ENCODE measurements at regions not wholly inside any gene's neighbourhood (a gene's known extent, or its start where the extent isn't known, plus 50 kb on each side); places are given as distances from the start of the nearest gene placed in this dataset.

DNA sequence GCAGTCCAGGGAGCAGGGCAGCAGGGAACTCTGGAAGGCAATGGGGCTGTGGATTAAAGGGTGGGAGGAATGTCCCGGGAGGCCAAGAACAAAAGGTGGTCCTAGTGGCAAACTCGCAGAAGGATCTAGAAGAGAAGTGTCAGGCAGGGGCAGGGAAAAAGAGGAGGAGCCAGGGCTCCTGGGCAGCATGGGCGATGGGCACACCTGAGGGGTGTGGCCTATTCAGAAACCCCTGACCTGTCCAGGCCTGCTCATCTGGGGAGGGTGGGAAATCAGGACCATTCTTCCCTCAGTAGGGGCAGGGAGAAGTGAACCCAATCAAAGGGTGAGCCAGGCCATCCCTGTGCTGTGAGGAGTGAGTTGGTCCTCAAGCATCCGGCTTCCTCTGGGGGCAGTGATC lies 108.6 kb downstream of the TRIM29 start:
- Histone ChIP-seq H3K36me3 (ENCODE audit: control insufficient read depth in 2 of 2, extremely low read depth in 1 of 2, insufficient read depth in 2 of 2, low read length in 2 of 2) (no peaks in the 10 kb centered on the region), H3K27me3 (ENCODE audit: control insufficient read depth in 2 of 2, insufficient read depth in 2 of 2, low read length in 2 of 2) (no peaks in the 10 kb centered on the region), H3K79me2 (ENCODE audit: control insufficient read depth, insufficient read depth, low read length) (no peaks in the 10 kb centered on the region), H3K9me1 (replicated peaks; ENCODE audit: control insufficient read depth, extremely low read depth, insufficient read depth, low read length) (no peaks in the 10 kb centered on the region), H3K9ac (replicated peaks; ENCODE audit: extremely low read depth, insufficient read depth, low read length) (no peak overlapping the region), H3K4me2 (ENCODE audit: insufficient read depth, low read length) (no peak overlapping the region), H3K4me1 (ENCODE audit: control insufficient read depth, extremely low read depth, insufficient read depth, low read length) (no peaks in the 10 kb centered on the region), H4K20me1 (replicated peaks; ENCODE audit: control insufficient read depth, extremely low read depth, insufficient read depth, low read length) (no peaks in the 10 kb centered on the region), H3K4me3 (replicated peaks in 1 of 3; ENCODE audit: insufficient read depth in 1 of 3, low read depth in 1 of 3, low read length in 3 of 3) (no peak overlapping the region), H2AFZ (ENCODE audit: low read depth, low read length) (no peak overlapping the region), H3K27ac (ENCODE audit: insufficient read depth, low read depth, low read length) (no peak overlapping the region), H3K9me3 (replicated peaks; ENCODE audit: control insufficient read depth, insufficient read depth, low read length) (no peaks in the 10 kb centered on the region)
- CTCF ChIA-PET, result no interaction called here
- FAIRE-seq, result no peak
- no peak for DNase-seq (ENCODE audit: low read depth, low spot score)
- no TSS peak for BruUV-seq (replicated peaks)
- no peak for TF ChIP-seq EZH2 (IDR thresholded peaks at IDR 0.05; ENCODE audit: borderline replicate concordance, low read depth, low read length, severe bottlenecking)
- no peak for TF ChIP-seq POLR2AphosphoS5 (IDR thresholded peaks at IDR 0.05; ENCODE audit: insufficient read depth, low read depth, low read length)
- TF ChIP-seq, protein P1, sequence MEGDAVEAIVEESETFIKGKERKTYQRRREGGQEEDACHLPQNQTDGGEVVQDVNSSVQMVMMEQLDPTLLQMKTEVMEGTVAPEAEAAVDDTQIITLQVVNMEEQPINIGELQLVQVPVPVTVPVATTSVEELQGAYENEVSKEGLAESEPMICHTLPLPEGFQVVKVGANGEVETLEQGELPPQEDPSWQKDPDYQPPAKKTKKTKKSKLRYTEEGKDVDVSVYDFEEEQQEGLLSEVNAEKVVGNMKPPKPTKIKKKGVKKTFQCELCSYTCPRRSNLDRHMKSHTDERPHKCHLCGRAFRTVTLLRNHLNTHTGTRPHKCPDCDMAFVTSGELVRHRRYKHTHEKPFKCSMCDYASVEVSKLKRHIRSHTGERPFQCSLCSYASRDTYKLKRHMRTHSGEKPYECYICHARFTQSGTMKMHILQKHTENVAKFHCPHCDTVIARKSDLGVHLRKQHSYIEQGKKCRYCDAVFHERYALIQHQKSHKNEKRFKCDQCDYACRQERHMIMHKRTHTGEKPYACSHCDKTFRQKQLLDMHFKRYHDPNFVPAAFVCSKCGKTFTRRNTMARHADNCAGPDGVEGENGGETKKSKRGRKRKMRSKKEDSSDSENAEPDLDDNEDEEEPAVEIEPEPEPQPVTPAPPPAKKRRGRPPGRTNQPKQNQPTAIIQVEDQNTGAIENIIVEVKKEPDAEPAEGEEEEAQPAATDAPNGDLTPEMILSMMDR (IDR thresholded peaks at IDR 0.05; ENCODE audit: extremely low read depth in 1 of 2, insufficient read depth in 1 of 2, low read depth in 1 of 2, low read length in 2 of 2), result no peak
- TF ChIP-seq JUN (IDR thresholded peaks at IDR 0.05; ENCODE audit: borderline replicate concordance, insufficient read depth, insufficient read length, low read depth), result no peak
- POLR2A ChIA-PET, result no interaction called here
- dilution Hi-C loops (cut with MboI; ENCODE audit: extremely low pct_ligation_motif_present, low sequenced_read_pairs) (no loop called here), intact Hi-C loops (cut with micrococcal nuclease) (no loop called here)

DNA sequence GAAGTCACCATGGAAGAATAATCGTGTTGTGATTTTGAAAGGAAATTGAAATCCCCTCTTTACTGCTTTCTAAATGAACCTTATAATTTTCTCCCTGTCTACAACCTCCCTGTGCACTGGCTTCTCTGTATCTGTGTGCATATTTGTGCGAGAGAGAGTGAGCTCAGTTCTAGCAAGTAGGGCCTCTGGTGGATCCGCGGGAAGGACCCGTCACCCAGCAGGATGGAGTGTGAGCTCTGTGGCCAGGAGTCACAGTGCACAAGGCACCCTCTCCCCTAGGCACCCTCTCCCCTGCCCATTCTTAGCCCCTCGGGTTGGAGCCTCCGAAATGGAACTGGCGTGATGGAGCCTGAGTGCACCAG lies 109.0 kb downstream of the TRIM29 start:
- Histone ChIP-seq H3K9me3 (replicated peaks; ENCODE audit: control insufficient read depth, insufficient read depth, low read length) (no peaks in the 10 kb centered on the region), H3K79me2 (ENCODE audit: control insufficient read depth, insufficient read depth, low read length) (no peaks in the 10 kb centered on the region), H2AFZ (ENCODE audit: low read depth, low read length) (no peak overlapping the region), H3K27me3 (ENCODE audit: control insufficient read depth in 2 of 2, insufficient read depth in 2 of 2, low read length in 2 of 2) (no peaks in the 10 kb centered on the region), H3K4me3 (replicated peaks in 1 of 3; ENCODE audit: insufficient read depth in 1 of 3, low read depth in 1 of 3, low read length in 3 of 3) (no peak overlapping the region), H3K9me1 (replicated peaks; ENCODE audit: control insufficient read depth, extremely low read depth, insufficient read depth, low read length) (no peaks in the 10 kb centered on the region), H4K20me1 (replicated peaks; ENCODE audit: control insufficient read depth, extremely low read depth, insufficient read depth, low read length) (no peaks in the 10 kb centered on the region), H3K27ac (ENCODE audit: insufficient read depth, low read depth, low read length) (no peak overlapping the region), H3K36me3 (ENCODE audit: control insufficient read depth in 2 of 2, extremely low read depth in 1 of 2, insufficient read depth in 2 of 2, low read length in 2 of 2) (no peaks in the 10 kb centered on the region), H3K4me2 (ENCODE audit: insufficient read depth, low read length) (no peak overlapping the region), H3K4me1 (ENCODE audit: control insufficient read depth, extremely low read depth, insufficient read depth, low read length) (no peaks in the 10 kb centered on the region), H3K9ac (replicated peaks; ENCODE audit: extremely low read depth, insufficient read depth, low read length) (no peak overlapping the region)
- intact Hi-C loops (cut with micrococcal nuclease), result no loop called here
- TF ChIP-seq MAX (IDR thresholded peaks at IDR 0.05; ENCODE audit: insufficient read depth, insufficient read length), result no peak
- no peak for TF ChIP-seq JUN (IDR thresholded peaks at IDR 0.05; ENCODE audit: borderline replicate concordance, insufficient read depth, insufficient read length, low read depth)
- TF ChIP-seq POLR2A (IDR thresholded peaks at IDR 0.05; ENCODE audit: low read depth, low read length), result no peak
- TF ChIP-seq EZH2 (IDR thresholded peaks at IDR 0.05; ENCODE audit: borderline replicate concordance, low read depth, low read length, severe bottlenecking), result no peak
- no peak for TF ChIP-seq POLR2AphosphoS5 (IDR thresholded peaks at IDR 0.05; ENCODE audit: insufficient read depth, low read depth, low read length)
- TF ChIP-seq, protein P1 (IDR thresholded peaks at IDR 0.05; ENCODE audit: extremely low read depth in 1 of 2, insufficient read depth in 1 of 2, low read depth in 1 of 2, low read length in 2 of 2), result no peak
- no peak for TF ChIP-seq GATA2 (IDR thresholded peaks at IDR 0.05; ENCODE audit: insufficient read depth, insufficient read length, low read depth, low read length)
- no peak for TF ChIP-seq MYC (IDR thresholded peaks at IDR 0.05; ENCODE audit: low read depth, low read length)
- TF ChIP-seq FOS (IDR thresholded peaks at IDR 0.05; ENCODE audit: borderline replicate concordance, insufficient read depth, low read length), result no peak
- ChIA-PET CTCF (no interaction called here), POLR2A (no interaction called here)
- BruUV-seq (replicated peaks), result no TSS peak
- dilution Hi-C loops (cut with MboI; ENCODE audit: extremely low pct_ligation_motif_present, low sequenced_read_pairs), result no loop called here
- no peak for FAIRE-seq
- no peak for DNase-seq (ENCODE audit: low read depth, low spot score)

All from endothelial cell of umbilical vein (primary cell).